Kidney epithelial cell (primary cell): ENCODE measurements at regions not wholly inside any gene's neighbourhood (a gene's known extent, or its start where the extent isn't known, plus 50 kb on each side); places are given as distances from the start of the nearest gene placed in this dataset.

Experiments used
- DNase-seq: peaks from one replicate; pipeline ENCODE4 v3.0.0-alpha.2; 2010; ENCODE audit warnings: low read depth
- H3K27me3 ChIP-seq: 2 replicates; pipeline ENCODE4 v1.6.0; 2011; ENCODE audit warnings: low read length; ENCODE audit not compliant: control insufficient read depth, insufficient read depth
- H3K36me3 ChIP-seq: 2 replicates; pipeline ENCODE4 v1.5.1; 2011; ENCODE audit warnings: low read length; ENCODE audit not compliant: control insufficient read depth, insufficient read depth
- H3K4me3 ChIP-seq: 2 replicates; pipeline ENCODE4 v1.5.1; 2011; ENCODE audit warnings: low read depth, mild to moderate bottlenecking, control low read depth, low read length
- TF ChIP-seq, protein P1 (sequence below): IDR thresholded peaks from 2 replicates; pipeline ENCODE4 v1.5.1; 2011; ENCODE audit warnings: mild to moderate bottlenecking, moderate library complexity, low read length, control low read depth, inconsistent platforms; ENCODE audit not compliant: insufficient read depth, poor library complexity, severe bottlenecking

GRCh38 chr3:107045791-107046190 lies 331.4 kb upstream of the CCDC54 start:
- Histone ChIP-seq H3K36me3 (no peaks in the 10 kb centered on the region), H3K27me3 (no peaks in the 10 kb centered on the region), H3K4me3 (no peak overlapping the region)
- no peak for DNase-seq
- TF ChIP-seq, protein P1, sequence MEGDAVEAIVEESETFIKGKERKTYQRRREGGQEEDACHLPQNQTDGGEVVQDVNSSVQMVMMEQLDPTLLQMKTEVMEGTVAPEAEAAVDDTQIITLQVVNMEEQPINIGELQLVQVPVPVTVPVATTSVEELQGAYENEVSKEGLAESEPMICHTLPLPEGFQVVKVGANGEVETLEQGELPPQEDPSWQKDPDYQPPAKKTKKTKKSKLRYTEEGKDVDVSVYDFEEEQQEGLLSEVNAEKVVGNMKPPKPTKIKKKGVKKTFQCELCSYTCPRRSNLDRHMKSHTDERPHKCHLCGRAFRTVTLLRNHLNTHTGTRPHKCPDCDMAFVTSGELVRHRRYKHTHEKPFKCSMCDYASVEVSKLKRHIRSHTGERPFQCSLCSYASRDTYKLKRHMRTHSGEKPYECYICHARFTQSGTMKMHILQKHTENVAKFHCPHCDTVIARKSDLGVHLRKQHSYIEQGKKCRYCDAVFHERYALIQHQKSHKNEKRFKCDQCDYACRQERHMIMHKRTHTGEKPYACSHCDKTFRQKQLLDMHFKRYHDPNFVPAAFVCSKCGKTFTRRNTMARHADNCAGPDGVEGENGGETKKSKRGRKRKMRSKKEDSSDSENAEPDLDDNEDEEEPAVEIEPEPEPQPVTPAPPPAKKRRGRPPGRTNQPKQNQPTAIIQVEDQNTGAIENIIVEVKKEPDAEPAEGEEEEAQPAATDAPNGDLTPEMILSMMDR: no peak

- H3K27me3 ChIP-seq: no peaks in the 10 kb centered on the region
- H3K36me3 ChIP-seq: no peaks in the 10 kb centered on the region
- DNase-seq: no peak
- no peak overlapping the region for H3K4me3 ChIP-seq
- TF ChIP-seq, protein P1: no peak
These were observed 321.9 kb upstream of the CCDC54 start for GRCh38 chr3:107055181-107055942.

DNA sequence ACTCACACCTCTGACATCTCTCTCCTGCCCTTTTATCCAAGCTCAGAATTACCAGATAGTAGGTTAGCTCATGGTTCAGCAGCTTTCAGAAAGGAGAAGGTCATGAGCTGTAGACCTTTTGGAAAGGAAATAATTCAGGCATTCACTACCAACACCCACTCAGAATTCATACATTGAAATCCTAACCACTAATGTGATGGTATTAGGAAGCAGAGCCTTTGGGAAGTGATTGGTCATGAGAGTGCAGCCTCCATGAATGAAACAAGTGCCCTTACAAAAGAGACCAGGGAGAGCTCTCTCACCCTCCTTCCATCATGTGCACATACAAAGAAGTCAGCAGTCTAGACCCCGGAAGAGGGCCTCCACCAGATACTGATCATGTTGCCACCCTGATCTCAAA lies 315.8 kb upstream of the CCDC54 start:
- no peak overlapping the region for H3K4me3 ChIP-seq
- DNase-seq: no peak
- no peaks in the 10 kb centered on the region for H3K27me3 ChIP-seq
- TF ChIP-seq, protein P1: no peak
- no peaks in the 10 kb centered on the region for H3K36me3 ChIP-seq

DNA sequence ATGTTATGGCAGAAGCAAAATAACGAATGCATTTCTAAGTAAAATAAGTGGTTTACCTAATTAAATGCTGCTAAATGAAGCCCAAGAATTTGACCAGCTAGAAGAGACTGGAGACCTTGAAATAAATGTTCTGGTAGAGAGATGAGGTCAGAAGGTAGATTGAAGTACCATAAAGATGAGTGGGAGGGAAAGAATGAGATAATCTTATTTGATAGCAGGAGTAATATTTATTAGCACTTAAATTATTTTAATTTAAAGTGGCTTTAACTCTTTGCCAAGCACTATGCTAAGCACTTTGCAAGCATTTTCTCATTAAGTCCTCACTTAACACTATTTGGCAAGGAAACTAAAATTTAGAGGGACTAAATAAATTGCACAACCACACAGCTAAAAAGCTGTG lies 314.9 kb upstream of the CCDC54 start:
- Histone ChIP-seq H3K27me3 (no peaks in the 10 kb centered on the region), H3K4me3 (no peak overlapping the region), H3K36me3 (no peaks in the 10 kb centered on the region)
- TF ChIP-seq, protein P1: no peak
- no peak for DNase-seq

GRCh38 chr3:107062787-107063186 lies 314.5 kb upstream of the CCDC54 start:
- H3K27me3 ChIP-seq: no peaks in the 10 kb centered on the region
- H3K4me3 ChIP-seq: no peak overlapping the region
- DNase-seq: no peak
- TF ChIP-seq, protein P1: no peak
- no peaks in the 10 kb centered on the region for H3K36me3 ChIP-seq

- peak; percentile 12 for DNase-seq
- TF ChIP-seq, protein P1: no peak
- no peaks in the 10 kb centered on the region for H3K36me3 ChIP-seq
These were observed 313.9 kb upstream of the CCDC54 start for GRCh38 chr3:107063351-107063750.

More at GRCh38 chr3:107063351-107063750, 313.9 kb upstream of the CCDC54 start:
- Histone ChIP-seq H3K27me3 (no peaks in the 10 kb centered on the region), H3K4me3 (no peak overlapping the region)
